Activated B cell treated with CpG ODN at 0.5 μM for 24 hours (primary cell): ENCODE measurements at regions not wholly inside any gene's neighbourhood (a gene's known extent, or its start where the extent isn't known, plus 50 kb on each side); places are given as distances from the start of the nearest gene placed in this dataset.

Experiments
- ATAC-seq: fragments of 200-7000 bp; cut with Tn5 transposase; one replicate; pipeline ENCODE4 v1.10.0; 2021; ENCODE audit warnings: low read depth, mild to moderate bottlenecking, moderate library complexity
- CTCF ChIA-PET: fragments of 350-600 bp; sonication (Branson Sonifier 250); formaldehyde crosslinking; loops from one replicate; lab custom pipeline; 2021; ENCODE audit warnings: antibody characterized with exemption; lab: Charles Lee
- POLR2A ChIA-PET: fragments of 350-600 bp; sonication (Branson Sonifier 250); formaldehyde crosslinking; loops from one replicate; lab custom pipeline; 2021; ENCODE audit warnings: antibody characterized with exemption; lab: Charles Lee
- DNase-seq: peaks from one replicate; pipeline ENCODE4 v3.0.0; 2022
- H3K27ac Mint-ChIP-seq: one replicate; pipeline ENCODE4 v1.8.0; 2020; ENCODE audit warnings: mixed read lengths
- H3K27me3 Mint-ChIP-seq: one replicate; pipeline ENCODE4 v1.8.0; 2021; ENCODE audit warnings: mixed read lengths
- H3K36me3 Mint-ChIP-seq: one replicate; pipeline ENCODE4 v1.8.0; 2021; ENCODE audit warnings: low read depth, mixed read lengths
- H3K4me1 Mint-ChIP-seq: one replicate; pipeline ENCODE4 v1.8.0; 2021; ENCODE audit warnings: mixed read lengths
- H3K4me3 Mint-ChIP-seq: one replicate; pipeline ENCODE4 v1.8.0; 2020; ENCODE audit warnings: mild to moderate bottlenecking, mixed read lengths
- H3K9me3 Mint-ChIP-seq: one replicate; pipeline ENCODE4 v1.8.0; 2020; ENCODE audit warnings: mixed read lengths
- CTCF ChIP-seq: fragments of 200-600 bp; IDR thresholded peaks from one replicate; pipeline ENCODE4 v1.8.0; 2022; ENCODE audit warnings: antibody characterized with exemption, mild to moderate bottlenecking
- intact Hi-C: fragments of 100-400 bp; cut with micrococcal nuclease; formaldehyde crosslinking; loops from one replicate; pipeline ENCODE4 v1.15.1; 2024

- H3K4me1 Mint-ChIP-seq: no peaks in the 10 kb centered on the region
- intact Hi-C loops: no loop called here
- H3K36me3 Mint-ChIP-seq: no peaks in the 10 kb centered on the region
- DNase-seq (no peak), ATAC-seq (no peak)
- ChIA-PET CTCF (no interaction called here), POLR2A (no interaction called here)
- H3K27me3 Mint-ChIP-seq: peaks cover 1% of the 10 kb centered on the region
- no peak for TF ChIP-seq CTCF
- no peak overlapping the region for H3K4me3 Mint-ChIP-seq
- no peak overlapping the region for H3K27ac Mint-ChIP-seq
- H3K9me3 Mint-ChIP-seq: no peaks in the 10 kb centered on the region
These were observed 230.2 kb upstream of the FOXQ1 start for GRCh38 chr6:1081551-1082284.

GRCh38 chr6:1080453-1081337 is 231.2 kb upstream of the FOXQ1 start:
- Mint-ChIP-seq H3K27me3 (no peaks in the 10 kb centered on the region), H3K9me3 (no peaks in the 10 kb centered on the region), H3K4me3 (no peak overlapping the region), H3K36me3 (no peaks in the 10 kb centered on the region), H3K4me1 (no peaks in the 10 kb centered on the region), H3K27ac (no peak overlapping the region)
- TF ChIP-seq CTCF: no peak
- no peak for DNase-seq
- POLR2A ChIA-PET: no interaction called here
- CTCF ChIA-PET: no interaction called here
- ATAC-seq: no peak
- intact Hi-C loops: no loop called here

GRCh38 chr6:1079525-1079924 is 232.4 kb upstream of the FOXQ1 start:
- Mint-ChIP-seq H3K4me1 (no peaks in the 10 kb centered on the region), H3K9me3 (no peaks in the 10 kb centered on the region), H3K27ac (no peak overlapping the region), H3K36me3 (no peaks in the 10 kb centered on the region), H3K27me3 (no peaks in the 10 kb centered on the region), H3K4me3 (no peak overlapping the region)
- no peak for DNase-seq
- no peak for ATAC-seq
- POLR2A ChIA-PET: no interaction called here
- TF ChIP-seq CTCF: no peak
- intact Hi-C loops: no loop called here
- CTCF ChIA-PET: no interaction called here

- no peaks in the 10 kb centered on the region for H3K4me1 Mint-ChIP-seq
- CTCF ChIA-PET: no interaction called here
- no peak overlapping the region for H3K27ac Mint-ChIP-seq
- intact Hi-C loops: no loop called here
- TF ChIP-seq CTCF: no peak
- POLR2A ChIA-PET: no interaction called here
- H3K27me3 Mint-ChIP-seq: no peaks in the 10 kb centered on the region
- ATAC-seq (no peak), DNase-seq (no peak)
- H3K4me3 Mint-ChIP-seq: no peak overlapping the region
- H3K9me3 Mint-ChIP-seq: no peaks in the 10 kb centered on the region
- no peaks in the 10 kb centered on the region for H3K36me3 Mint-ChIP-seq
These were observed 234.2 kb upstream of the FOXQ1 start for GRCh38 chr6:1077478-1078416.
